22Rv1 (cell line): ENCODE measurements at regions not wholly inside any gene's neighbourhood (a gene's known extent, or its start where the extent isn't known, plus 50 kb on each side); places are given as distances from the start of the nearest gene placed in this dataset.

ENCODE experiments used
- CTCF ChIP-seq: fragments of 450-650 bp; IDR thresholded peaks from 2 replicates; pipeline ENCODE4 v1.5.1; 2017; ENCODE audit warnings: mild to moderate bottlenecking
- ZFX ChIP-seq: fragments of 450-650 bp; IDR thresholded peaks from 2 replicates; pipeline ENCODE4 v1.6.1; 2017; ENCODE audit warnings: antibody characterized with exemption, borderline replicate concordance

GRCh38 chr1:5220821-5221220, 566.4 kb downstream of the AJAP1 start:
- TF ChIP-seq CTCF, result no peak
- no peak for TF ChIP-seq ZFX
